HS-5 (cell line): ENCODE measurements at regions not wholly inside any gene's neighbourhood (a gene's known extent, or its start where the extent isn't known, plus 50 kb on each side); places are given as distances from the start of the nearest gene placed in this dataset.

ENCODE experiments used
- DNase-seq: peaks from one replicate; pipeline ENCODE4 v3.0.0-alpha.2; 2012; ENCODE audit warnings: low read depth

DNA sequence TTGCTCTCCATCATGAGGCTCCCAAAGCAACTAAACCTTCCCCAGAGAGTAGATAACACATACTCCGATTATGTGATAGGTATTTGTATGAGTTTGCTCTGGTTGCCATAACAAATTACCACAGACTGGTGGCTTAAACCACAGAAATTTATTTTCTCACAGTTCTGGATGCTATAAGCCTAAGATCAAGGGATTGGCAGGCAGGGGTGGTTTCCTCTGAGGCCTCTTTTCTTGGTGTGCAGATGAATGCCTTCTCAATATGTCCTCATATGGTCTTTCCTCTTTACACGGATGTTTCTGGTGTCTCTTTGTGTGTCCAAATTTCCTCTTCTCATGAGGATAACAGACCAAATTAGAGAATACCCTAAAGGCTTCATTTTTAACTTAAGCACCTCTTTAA is 285.8 kb upstream of the GRIP1 start:
- DNase-seq: no peak

DNA sequence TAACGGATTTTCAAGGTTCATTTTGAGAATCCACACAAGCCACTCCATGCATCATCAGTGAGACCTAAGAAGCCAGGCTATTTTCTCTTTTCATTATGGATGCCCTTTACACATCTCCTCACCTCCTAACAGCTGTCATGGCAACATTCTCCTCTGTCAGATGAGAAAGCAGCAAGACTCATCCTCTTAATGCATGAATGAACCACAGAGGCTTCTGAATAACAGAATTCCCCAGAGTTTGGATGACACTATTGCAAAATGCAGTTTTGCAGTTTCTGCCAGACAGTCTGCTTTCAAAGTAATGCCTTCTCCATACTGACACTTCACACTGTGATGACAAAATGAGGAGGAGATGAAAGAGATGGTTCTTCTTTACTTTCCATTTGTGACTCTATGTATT is 286.7 kb upstream of the GRIP1 start:
- DNase-seq: no peak

DNA sequence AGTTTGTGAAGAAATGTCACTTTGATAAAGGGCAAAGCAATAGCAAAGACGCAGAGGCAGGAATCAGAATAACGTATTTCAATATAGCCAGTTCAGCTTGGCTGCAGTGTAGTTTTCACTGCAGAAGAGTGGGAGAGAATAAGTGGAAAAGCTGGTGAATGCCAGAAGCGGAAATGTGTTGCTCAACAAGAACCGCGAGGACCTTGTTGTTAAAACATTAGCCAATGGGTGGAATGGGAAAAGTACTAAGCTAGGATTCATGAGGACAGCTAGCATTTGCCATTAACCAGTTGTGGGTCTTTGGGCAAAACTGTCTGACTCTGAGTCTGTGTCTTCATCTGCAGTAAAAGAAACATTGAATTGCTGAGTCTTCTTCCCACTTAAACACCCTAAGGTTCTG is 292.9 kb upstream of the GRIP1 start:
- DNase-seq: no peak

DNA sequence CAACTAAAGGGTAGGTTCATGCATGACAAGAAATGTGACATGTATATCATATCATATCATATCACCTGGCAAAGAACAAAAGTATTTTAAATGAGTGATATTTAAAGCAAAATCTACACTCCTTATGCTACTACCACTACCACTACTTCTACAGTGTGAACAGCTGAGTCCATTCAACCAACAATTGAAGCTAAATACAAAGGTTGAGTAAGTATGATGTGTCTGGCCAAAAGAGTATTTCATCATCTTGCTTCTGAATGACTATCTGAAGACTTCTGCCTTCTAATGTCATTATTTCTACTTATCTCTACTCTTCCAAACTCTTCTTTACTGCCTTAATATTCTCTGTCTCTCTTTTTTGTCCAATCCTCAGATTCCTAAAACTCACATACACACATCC is 292.6 kb upstream of the CAND1 start:
- no peak for DNase-seq

DNA sequence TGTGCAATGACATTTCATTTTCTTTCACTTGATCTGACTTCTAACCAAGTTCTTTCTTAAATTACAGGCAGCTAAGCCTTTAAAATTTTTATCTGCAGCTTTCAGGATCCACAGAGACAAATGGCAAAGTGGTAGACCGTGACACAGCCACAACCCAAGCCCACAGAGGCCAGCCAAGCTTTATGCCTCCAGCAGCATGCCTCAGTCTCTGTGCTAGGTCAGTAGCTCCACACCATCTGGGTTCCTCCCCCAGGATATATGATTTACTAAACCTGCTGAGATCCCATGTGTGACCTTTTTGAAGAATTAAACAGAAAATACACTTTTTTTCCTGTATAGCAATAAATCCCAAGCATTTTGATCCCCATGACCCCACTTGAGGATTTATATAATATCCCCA is 290.4 kb upstream of the CAND1 start:
- DNase-seq: no peak

DNA sequence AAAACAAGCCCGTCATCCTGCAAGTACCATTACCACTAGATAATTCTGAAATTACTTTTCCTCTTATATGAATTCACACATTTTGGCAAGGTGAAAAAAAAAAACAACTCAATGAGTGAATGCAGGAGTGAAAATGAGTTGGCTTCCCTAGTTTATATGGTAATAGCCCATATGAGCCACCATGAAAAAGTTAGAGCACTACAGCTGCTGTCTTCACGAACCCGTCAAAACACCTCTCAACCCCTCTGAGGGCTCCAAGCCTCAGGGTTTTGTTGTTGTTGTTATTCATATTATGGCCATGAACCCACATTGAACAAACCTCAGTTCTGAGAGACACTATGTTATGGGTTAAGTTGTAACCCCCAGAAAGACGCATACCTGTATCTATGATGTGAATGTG is 289.9 kb upstream of the CAND1 start:
- DNase-seq: no peak

DNA sequence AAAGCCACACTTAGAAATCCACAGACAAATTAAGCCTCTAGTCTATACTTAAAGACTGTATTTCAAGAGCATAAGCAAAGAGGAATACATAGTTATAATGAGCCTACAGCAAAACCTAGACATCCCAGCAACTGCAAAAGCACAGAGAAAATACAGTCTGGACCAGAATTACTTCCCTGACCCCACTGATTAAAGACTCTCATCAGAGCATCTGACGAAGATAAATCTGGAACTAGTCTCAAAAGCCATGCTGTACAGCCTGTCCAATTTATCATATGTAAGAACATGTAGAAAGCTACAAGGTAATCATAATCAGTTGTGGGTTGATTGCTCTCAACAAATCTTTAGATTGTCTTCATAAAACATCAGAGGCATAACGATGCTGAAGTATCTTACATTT is 285.1 kb upstream of the CAND1 start:
- DNase-seq: no peak

DNA sequence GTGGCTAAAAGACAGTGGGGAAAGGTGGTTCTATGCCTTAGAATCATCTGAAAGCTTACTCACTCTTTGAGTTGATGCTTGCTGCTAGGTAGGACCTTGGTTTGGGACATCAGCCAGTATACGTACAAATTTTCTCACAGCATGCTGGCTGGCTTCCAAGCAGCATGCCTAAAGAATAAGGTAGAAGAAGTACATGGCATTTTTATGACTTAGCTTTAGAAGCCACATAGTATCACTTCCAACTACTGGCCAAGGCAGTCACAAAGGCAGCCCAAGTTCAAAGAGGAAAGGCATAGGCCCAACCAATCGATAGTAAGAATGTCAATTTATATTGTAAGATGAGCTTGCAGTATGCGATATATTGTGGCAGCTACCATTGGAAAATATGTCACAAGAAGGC is 284.2 kb upstream of the CAND1 start:
- no peak for DNase-seq

DNA sequence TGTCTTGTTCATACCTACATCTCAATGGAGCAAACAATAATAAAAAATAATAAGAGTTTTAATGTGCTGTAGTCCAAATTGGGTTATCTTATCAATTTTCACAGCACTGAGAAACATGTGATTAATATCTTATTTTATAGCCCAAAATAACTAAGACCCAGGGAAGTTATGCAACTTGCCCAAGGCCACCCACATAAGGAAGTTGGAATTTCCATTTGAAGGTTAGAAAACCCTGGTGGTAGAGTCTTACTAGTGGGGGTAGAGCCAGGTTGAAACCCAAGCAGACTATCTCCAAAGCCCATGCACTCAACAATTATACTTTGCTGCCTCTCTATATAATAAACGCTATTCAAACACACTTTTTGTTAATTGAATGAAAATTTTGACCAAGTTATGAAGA is 270.0 kb upstream of the CAND1 start:
- DNase-seq: no peak

DNA sequence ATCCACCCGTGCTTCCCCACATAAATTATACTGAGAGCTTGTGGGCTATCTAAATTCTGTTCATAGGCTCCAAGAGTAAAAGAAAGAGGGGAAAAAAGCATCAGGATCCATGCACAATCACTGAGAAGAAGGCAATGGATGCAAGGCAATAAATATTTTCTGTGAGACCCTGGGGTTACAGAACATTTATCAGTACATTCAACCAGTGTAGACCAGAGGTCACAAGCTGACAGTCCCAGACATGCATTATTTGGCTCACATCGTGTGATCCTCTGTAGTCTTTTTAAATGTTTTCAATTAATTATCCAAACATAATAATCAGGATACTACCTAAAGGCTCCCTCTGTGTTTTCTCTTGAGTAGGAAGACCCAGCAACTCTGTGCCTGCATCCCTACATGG is 267.9 kb upstream of the CAND1 start:
- no peak for DNase-seq

DNA sequence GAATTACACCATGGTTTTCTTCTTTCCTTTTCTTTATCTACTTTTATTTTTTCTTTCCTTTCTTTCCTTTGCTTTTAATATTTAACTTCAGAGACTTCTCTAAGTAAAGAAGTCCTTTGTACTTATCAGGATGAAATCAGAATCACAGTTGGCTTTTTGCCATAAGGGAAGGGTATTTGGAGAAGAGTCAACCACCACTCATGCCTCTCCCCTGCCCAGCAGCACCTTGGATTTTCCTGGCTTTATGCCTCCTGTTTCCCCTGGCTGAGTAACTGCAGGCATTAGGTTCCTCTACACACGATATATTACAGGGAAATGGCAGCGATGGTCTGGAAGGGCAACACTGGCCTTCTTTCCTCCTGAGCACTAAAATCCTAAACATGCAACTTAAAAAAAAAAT is 266.4 kb upstream of the CAND1 start:
- DNase-seq: no peak

DNA sequence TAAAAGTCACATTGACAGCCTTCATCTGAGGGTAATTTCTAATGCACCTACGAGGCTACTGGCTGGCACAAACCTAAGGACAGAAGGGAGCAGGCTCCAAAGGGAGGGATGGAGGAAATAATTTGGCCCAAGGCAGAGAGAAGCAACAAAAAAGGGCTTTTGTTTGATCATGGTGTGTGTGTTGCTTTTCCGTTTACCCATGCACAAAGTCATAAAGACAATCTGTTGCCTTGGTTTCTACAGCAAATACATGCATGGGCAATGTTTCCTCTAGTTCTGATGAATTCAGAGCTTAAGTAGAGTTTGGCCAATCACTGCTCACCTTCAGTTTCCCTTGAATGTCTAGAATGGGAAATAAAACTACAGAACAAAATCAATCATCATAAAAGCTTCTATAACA is 262.5 kb upstream of the CAND1 start:
- DNase-seq: no peak

DNA sequence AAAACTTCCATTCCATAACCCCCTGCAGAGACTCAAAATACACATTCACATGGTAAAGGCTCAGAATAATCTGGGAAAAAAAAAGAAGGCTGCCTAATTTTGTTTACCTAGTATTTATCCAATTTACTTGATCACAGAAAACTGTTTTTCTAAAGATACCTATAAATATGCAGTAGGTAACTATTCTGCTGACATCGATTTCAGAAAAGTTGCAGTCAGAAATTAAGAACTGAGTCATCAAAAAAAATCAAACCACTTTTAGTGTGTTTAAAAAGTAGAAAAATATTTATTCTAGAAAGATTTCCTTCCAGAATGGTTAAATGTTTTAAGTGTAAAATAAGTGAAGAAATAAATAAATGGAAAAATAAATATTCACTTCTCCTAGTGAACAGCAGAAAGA is 254.5 kb upstream of the CAND1 start:
- DNase-seq: no peak

DNA sequence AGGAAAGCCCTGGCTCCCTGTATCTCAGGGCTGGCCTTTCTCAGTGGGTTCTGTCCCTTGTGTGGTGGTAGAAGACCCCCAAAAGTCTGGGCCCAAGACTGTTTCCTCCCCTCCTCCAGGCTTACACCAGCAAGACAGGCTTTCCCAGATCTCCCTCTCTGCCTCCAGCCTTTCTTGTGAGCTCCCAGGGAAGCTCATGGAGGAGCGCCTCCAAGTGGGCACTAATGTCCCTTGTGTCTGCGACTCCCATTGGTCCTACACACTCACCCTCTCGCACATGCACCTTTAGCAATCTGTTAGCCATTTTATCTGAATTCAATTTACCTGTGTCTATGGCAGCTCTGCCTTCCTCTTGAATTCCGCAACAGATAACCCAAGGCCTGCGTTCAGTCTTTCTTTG is 251.1 kb upstream of the CAND1 start:
- DNase-seq: no peak

DNA sequence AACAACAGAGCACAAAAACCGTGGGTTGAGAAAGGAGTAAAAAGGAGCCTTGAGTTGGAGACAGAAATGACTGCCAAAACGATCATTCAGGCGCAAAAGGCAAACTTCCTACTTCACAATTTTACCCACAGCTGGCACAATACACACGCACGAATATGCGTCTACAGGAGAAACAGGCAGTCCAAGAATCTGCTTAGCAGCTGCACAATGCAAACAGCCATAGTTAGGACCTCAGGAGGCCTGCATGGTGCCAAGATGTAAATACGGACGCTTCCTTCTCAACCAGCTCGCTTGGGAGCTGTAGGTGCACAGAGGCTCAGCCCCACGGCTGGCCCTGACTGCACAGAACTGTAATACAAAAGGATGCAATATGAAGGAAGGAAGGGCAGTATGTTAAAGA is 250.1 kb upstream of the CAND1 start:
- DNase-seq: no peak

DNA sequence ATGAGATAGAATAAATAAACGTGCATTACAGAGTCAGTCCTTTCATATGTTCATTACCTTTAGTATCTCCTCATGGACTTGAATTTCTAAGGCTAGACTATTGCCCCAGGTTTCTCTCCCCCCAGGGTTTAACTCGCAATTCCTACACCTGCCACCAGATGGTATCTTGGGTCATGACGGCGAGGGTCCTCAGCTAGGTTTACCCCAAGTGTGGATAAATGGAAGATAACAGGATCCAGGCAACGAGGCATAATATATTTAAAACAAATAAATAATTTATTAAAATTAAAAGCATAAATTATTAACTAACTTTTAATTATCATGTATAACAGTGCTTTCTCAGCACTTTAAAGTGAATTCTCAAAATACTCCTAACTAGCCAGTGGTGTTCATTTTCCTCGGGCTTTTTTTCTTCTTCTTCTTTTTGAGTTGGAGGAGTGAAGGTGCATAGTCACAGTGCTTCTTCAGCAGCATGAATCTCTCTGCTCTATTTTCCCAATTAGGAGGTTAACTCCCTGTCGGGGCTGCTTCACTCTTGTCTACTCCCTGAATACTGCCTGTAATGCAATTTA is 243.5 kb upstream of the CAND1 start:
- DNase-seq: peak; percentile 13

DNA sequence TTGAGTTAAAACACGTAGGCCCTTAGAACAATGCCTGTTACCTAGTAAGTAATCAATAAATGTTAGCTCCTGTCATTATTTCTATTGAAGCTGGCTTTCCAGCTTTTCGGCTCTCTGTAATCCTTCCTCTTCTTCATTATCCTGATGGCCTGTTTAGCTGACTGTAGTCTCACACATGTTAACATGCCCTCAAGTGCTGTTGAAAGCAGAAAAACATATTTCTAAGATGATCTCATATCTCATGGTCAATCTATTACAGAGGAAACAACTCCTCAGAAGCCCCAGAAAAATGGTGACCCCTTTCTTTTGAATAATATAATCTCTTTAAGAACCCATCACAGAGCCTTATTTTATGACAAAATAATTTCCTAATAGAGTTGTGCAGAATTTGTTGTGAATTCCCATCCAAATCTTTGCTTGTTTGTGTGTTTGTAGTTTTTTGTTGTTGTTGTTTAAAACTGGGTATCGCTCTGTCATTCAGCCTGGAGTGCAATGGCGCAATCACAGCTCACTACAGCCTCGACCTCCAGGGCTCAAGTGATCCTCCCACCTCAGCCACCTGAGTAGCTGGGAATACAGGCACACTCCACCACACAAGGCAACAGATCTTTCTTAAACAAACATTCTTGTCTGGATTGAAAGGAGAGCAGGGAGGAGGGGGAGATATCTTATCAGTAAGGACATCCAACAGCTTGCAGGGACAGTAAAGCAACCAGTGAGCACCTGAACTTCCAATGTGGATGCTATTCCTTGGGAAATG is 242.5 kb upstream of the CAND1 start:
- no peak for DNase-seq

DNA sequence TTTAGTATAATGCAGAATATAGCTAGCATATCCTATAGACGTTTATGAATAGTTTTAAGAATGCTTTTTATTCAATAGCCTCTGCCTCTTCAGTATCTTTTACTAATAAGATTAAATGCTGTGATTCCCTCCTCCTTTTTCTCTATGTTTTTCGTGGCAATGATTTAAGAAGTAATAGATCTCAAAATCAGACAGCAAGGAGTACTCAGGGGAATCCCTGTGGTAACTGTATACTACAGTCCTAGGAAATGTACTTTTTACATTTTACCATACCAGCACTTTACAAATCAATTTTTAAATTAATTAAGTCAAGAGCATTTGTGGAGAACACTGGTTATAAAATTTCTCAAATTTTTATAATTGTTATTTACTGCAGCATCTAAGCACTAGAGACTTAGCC is 240.6 kb upstream of the CAND1 start:
- no peak for DNase-seq

DNA sequence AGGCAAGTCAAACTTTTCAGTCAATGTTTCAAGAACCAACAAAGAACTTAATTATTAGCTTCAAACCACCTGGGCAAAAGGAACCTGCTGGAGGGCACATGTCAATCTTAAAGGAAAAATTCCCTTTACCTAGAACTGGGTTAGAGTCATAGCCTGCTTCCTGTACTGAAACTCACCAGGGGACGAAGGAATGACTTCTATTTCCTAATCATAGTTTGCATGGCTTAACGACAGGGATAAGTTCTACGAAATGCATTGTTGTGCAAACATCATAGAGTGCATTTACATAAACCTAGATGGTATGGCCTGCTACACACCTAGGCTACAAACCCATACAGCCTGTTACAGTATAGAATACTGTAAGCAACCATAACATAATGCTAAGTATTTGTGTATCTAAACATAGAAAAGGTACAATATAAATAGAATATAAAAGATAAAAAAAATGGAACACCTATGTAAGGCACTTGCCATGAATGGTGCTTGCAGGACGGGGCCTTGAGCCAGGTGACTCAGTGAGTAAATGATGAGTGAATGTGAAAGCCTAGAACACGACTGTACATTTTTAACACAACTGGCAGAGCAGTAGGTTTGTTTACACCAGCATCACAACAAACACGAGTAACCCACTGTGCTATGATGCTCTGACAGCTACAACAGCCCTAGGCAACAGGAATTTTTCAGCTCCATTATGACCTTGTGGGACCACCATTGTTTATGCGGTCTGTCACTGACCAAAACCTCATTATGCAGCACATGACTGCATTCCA is 234.9 kb upstream of the CAND1 start:
- DNase-seq: peak; percentile 9

DNA sequence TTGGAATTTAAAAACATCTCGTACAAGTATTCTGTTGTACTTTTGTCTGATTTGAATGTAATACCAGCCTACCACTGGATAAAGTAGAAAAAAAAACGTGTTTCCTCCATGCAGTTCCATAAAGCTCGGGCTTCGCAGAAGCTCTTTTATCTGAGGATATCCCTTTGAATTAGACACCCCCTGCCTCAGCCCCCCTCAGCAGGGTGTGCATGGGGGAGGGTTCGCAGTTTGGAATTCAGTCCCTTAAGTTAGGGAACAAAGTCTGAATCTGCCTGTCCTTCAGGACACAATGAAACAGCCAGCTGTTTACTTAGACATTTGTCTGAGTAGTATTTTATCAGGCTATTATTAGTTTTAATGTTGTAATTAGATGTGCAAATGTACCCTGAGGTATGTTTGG is 234.0 kb upstream of the CAND1 start:
- DNase-seq: no peak

DNA sequence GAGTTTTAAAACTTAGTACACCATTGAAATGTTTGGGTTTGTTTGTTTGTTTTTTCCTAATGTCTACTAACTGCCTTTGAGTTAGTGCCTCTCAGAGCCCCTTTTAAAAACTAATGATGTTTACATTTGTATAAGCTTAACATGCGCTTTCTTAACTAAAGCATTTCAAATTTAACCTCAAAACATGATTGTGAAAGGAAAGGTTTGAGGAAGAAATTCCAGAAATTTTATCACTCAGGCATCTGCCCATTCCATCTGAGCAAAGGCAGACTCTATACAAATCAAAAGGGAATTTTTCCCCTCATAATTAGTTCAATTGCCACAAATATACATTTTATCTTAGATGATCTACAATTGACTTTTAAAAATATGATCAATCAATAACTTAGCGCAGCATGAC is 230.7 kb upstream of the CAND1 start:
- no peak for DNase-seq

DNA sequence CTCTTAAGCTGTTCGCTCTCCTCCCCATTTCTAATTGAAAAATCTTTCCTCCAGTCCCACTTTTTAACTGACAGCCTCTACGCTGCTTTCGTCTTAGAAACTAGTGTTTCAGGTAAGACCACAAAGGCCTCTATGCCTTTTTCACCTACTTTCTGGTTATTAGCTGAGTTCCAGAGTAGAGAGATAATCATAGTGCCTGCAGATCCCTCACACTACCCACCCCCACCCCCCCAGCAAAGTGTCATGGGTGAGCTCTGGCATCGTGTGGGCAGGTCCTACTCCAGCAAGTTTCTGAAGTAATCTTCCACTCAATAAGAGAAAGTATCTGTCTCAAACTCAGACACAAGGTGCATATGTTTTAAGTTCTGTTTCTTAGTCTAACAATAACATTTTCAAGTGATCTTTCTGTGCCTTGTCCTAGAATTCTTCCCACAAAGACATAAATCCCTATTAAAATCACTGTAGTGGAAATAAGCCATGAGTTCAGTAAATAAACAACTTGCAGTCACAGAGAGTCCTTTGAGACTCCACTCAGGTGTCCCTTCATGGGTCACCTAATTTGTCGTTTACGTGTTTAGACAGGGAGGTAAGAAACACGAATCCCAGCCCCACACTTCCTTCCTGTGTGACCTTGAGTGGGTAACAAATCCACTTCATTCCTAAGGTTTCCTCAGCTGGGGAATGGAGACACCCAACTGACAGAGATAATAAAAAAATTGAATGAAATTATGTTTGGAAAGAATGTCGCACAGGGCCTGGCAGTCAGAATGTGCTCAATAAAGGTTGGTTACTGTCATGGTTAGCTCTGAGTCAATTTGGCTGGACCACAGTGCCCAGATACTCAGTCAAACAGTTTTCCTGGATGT is 228.9 kb upstream of the CAND1 start:
- DNase-seq: no peak

DNA sequence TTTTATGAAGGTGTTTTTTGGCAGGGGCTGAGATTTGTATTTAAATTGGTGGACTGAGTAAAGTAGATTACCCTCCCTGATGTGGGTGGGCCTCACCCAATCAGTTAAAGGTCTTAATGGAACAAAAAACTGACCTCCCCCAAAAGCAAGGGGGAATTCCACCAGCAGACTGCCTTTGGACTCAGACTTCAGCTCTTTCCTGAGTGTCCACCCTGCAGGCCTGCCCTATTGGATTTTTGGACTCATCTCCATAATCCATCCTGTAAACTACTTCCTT is 228.4 kb upstream of the CAND1 start:
- DNase-seq: no peak
